ENCODE measurements at regions not wholly inside any gene's neighbourhood (a gene's known extent, or its start where the extent isn't known, plus 50 kb on each side); places are given as distances from the start of the nearest gene placed in this dataset.
"Not testable (repeated sequence)": the region's sequence is repeated elsewhere in the genome, so short reads cannot be mapped to it uniquely, and the experiment has no call there.

DNA sequence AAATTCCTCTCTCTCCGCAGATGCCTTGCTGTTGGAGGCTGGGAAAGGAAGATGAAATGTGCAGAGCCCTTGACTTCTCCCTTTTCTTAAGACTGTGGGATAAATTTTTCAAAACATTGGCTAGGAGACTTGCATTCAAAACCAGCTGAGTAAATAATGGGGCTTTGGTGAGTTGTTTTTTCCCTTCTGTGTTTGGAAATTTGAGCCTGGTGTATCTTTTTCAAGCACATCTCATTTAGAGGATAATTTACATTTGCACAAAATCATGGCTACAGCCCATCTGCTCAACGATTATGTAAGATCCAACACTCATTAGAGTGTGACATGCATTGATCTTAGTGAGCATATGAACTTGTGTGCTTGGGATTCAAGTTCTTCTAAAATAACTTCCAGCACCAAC, 112.1 kb upstream of the ATP8B1 start:
- no peak for DNase-seq

DNA sequence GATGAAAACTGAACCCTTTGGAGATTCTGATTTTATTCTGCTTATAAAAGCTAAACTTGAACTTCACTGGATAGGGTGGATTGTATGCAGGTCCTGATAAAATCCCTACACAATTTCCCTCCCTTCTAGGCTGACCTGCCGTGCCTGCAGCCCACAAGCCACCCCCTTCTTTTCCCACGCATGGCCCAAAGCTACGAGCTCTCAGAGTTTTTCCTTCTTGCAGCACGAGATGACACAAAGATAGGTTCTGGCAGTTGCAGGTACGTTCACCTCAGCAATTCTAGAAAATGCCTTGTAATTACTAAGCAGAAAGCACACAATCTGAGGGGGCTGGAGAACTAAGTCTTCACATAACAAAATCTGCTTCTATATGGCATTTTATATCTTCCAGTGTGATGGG, 110.6 kb upstream of the ATP8B1 start:
- DNase-seq, result no peak

DNA sequence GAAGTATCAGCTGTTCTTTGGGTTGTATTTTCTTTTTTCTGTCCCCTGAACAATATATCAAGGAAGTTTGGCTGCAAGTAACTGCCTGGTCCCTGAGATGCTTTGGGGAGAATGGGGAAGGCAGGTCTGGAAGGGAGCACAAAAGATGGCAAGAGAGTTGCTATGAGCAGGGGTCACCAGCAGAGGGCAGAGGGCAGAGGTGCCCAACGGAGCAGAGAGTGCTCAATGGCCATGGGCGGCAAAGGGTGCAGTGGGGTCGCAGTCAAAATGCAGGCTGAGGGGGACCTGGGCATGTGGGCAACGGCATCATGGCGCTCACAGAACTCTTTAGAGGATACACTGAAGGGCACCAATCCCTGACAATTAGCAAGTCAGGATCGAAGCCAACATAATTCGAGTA, 107.7 kb upstream of the ATP8B1 start:
- no peak for DNase-seq

DNA sequence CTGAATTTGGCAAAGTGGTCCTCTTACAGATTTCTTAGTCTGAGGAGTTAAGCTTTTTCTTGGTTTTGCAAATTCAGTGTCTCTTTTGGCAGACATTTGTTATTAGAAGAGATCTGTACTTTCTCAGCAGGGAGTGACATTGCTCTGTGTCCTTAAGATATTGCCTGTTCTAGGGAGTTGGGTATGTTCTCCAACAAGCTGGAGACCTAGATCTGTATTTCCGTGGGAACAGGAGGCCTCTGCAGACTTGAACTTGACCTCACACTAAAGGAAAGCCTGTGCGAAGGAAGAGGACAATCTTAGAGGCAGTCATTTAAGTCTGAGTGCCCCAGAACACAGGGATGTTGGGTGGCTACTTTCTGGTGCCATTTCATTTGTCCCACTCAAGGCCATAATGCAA, 107.0 kb upstream of the ATP8B1 start:
- no peak for DNase-seq

DNA sequence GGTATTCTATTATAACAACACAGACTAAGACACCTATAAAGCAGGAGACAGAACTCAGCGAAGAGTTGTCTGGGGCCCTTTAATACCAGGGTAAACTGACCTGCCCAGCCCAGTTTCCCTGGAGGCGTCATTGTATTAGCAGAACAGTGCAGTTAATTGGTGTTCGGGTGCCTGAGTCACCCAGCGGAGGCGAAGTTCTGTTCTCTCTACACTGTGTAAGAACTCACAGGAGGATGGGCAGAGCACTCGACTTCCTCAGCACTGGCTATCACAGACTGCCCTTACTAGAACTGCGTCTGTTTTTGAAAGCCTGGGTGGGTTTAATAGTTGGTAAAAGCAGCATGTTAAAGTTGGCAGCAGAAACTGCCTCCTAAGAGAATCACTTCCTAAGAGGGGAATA, 106.5 kb upstream of the ATP8B1 start:
- DNase-seq, result no peak

DNA sequence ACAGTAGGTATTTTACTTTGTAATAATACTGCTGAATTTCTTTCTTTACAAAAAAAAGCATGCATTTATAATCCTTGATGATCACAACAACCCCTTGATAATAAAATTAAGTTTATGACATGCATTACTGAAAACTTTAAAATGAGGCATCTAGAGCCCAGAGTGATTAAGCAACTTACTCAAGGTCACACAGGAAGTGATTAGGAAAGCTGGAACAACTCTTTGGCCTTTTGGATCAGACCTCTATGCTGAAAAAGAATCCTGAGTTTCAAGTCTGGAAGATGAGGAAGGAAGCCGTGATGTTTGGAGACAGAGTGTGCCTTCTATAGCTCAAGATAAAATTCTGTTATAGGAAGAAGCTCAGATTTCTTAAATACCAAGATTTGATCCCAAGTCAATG, 105.0 kb upstream of the ATP8B1 start:
- no peak for DNase-seq

DNA sequence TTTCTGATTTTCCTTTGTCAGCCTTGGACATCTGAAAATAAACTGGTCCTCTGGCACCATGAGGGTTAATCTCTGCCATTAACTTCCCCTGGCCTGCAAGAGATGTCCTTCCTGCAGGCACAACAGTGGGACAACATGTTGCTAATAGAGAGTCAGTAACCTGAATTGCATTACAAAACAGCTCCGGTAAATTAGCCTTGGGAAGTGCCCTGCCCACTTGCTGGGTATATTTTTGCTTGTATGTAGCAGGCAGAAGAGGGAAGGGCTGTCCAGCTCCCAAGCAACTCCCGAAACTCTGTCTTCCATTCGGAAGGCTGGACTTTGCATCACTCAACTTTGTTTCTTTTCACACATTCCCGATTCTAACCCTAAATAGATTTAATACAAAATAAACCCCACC, 104.4 kb upstream of the ATP8B1 start:
- DNase-seq, result no peak

DNA sequence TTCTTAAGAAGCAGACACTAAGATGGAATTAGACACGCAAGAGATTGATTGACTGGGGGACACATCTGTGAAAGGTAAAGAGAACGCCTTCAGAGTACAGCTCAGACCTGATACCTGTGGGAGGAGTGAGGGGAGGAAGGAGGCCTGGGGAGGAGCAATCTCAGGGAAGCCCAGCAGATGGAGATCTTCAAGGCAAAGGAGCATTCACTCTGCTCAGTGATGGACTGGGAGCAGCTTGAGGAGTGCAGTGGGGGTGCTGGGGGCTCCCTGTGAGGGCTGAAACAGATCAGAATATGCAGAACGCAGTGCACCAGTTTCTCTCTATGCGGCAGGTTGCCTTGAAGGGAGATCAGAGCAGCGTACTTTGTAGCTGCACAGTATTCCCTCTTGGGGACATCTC, 103.7 kb upstream of the ATP8B1 start:
- DNase-seq, result no peak

DNA sequence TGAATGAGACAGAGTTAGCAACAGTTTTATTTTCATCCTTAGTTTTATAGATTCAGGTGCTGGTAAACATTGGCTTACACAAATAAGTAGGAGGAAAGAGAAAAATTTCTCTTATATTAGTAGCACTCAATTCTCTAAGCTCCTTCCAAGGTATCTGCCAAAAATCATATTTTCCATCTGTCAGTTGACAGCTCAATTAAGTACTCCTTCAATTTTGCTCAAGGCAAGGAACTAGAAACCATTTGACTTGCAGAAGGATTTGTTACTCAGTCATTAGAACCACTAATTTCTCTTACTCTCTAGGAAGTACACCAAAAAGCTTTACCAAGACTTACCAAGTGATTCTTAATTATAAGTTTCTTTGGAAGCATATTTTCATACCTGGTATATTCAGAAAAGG, 101.4 kb upstream of the ATP8B1 start:
- DNase-seq, result no peak

DNA sequence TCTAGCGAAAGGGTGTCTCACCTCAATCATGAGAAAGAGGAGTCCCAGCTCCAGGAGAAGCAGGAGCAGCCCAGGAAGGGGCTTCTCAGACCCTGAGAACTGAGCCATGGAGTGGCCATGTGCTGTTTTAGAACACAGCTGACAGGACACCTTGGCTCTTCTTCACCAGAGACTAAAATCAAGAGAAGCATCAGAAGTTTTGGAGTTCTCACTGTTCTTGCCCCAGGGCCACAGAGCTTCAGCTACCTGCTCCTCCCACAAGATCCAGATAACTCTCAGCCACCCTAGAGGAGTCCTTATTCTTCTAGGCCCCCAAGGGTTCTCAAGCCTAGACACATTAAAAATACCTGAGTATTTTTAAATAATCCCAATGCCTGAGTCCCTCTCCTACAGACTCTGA, 99.6 kb upstream of the ATP8B1 start:
- no peak for DNase-seq

DNA sequence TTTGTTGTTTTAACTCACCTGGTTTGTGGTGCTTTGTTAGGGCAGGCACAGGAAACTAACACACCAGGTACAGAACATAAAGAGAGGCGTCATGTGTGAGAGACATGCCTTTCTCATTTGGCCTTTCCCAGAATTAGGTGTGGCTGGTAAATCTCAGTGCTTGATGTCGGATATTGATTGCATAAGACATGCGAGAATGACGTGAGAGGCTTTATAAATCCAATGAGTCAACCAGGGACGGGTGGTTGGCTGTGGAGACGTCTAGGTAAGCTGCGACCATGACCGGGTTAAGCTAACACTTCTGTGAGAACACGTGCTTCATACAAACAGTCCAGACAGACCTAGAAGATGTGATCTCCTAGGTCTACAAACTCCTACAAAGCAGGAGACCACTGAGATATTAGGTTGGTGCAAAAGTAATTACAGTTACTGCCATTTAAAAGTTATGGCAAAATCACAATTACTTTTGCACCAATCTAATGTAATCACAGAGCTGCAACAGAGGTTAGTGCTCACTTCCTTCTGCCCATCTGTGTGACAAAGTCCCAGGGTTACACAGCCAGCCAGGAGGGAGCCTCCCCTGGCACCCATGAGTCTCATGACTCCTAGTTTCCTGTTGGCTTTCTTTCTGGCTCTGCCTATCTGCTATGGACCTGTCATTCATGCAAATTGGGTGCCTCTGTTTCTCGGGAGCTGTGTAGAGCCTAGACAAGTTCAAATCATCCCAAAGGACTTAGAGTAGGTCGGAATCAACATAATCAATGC, 98.9 kb upstream of the ATP8B1 start:
- DNase-seq, result no peak

DNA sequence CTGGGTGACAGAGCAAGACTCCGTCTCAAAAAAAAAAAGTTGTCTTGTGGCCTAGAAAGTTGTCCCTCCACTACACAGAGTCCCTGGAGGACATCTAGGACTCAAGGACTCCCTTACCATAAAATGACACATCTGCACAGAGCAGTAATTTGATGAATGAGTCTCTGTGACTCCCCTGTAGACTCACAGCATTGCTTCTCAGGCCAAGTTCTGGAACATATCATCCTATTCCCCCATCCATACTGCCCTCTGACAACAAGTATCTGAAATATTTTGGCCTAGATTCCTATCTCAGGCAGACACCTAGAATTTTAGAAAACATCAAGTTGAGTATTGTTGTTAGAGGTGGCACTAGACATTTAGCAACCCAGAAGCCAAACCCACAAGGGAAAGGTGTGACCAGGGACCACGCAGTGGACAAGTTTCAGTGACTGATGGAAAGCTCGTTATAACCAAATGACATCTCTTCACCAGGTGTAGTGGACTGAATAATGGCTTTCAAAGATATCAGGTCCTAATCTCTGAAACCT, 97.9 kb upstream of the ATP8B1 start:
- DNase-seq, result no peak

DNA sequence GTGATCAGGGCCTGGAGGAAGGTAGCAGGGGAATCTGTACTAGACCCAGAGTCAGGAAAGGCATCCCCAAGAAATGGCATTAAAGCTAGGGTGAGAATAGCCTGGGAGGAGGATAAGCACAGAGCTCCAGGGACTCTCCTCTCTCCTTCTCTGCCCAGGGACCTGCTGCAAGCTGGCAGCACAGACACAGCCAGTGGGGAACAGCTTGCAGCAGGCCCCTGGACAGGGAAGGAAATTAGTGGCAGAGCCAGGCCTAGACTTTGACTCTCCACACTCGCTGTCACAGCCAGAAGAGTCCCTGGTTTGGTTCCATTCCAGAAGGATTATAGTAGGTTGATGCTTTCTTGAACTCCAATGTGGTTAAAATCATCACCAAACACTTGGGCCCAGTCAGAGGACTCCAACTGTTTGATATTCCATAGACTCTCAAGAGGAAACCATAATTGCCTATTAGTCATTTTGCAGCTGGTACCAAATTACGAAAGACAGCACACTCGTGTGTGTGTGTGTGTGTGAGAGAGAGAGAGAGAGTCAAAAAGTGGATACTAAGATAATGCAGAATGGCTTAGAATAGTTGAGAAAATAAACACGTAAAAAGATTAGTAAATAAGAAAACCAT, 95.5 kb upstream of the ATP8B1 start:
- DNase-seq, result no peak

DNA sequence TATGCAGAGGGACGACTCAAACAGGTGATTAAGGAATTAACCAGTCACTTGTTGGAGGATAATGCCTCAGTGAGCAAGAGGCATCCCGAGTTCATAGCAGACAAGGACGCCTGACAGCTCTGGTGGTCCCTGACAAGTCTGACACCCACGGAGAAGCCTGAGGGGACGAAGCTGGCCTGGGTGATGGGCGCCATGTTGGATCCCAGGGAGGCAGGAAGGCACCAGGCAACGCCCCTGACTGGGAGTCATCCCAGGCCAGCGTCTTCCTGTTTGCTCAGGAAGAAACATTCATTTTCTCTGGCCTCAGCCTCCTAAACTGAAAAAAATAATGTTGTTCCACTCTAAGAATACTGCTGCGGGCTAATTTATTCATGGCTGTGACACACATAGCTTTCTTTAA, 92.1 kb upstream of the ATP8B1 start:
- DNase-seq, result no peak

DNA sequence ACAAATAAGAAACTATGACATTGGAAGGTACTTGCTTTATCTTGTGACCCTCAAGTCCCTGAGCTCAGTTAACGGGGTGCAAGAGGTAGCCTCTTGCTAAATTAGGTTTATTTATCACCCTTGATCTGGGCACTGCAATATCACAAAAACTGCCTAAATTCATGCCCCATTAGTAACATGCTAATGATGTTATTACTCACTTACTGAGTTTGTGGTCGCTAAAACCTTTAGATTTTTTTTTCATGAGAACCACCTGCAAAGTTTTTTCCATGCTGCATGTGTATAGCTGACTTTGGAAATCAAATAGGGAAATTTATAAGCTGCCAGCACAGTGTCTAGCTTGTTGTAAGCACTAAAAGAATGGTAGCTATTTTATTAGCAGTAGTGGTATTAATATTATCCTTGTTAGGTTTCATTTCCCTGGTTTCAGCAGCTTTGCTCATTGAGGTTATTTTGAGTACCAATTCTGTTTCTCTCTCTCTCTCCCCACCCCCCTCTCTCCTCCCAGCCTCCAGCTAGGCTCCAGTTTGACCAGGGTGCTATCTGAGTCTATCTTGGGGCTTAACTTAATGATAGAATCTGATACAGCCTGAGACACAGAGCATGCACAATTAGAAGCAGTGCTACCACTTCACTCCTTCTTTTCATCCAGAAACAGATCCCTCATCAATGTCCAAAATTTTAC, 88.7 kb upstream of the ATP8B1 start:
- no peak for DNase-seq

DNA sequence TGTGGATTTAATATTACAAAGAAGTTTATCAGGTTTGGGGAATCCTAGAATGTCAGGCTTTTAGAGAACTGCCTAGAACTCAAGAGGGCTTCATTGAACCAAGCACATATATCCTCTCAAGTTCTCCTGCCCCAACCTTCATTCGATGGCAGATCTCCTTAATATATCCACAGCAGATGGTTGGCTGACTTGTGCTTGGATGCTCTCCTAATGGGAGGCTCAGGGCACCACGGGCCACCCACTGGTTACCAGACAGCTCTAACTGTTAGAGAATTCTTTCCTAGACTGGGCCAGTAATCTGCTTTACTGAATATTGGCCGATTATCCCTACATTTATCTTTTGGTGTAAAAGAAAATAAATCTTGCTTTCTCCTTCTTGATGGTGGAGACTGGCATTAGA, 87.2 kb upstream of the ATP8B1 start:
- DNase-seq, result no peak

DNA sequence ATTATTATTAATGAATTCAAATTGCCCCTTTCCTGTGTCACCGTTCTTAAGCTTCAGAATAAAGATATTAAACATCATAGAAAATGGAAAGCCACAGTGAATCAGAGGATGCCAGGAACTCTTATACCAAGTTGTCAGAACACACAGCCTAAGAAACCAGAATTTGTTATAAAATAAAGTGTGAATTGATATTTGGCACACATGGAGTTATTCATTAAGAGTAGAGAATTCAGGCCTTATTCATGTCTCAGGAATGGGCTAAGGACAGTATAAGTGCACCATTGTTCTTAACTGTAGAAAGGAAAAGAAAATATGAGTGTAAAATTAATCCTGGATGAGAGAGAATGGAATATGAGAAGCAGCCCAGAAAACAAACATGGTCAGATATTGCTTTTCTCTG, 86.7 kb upstream of the ATP8B1 start:
- no peak for DNase-seq

DNA sequence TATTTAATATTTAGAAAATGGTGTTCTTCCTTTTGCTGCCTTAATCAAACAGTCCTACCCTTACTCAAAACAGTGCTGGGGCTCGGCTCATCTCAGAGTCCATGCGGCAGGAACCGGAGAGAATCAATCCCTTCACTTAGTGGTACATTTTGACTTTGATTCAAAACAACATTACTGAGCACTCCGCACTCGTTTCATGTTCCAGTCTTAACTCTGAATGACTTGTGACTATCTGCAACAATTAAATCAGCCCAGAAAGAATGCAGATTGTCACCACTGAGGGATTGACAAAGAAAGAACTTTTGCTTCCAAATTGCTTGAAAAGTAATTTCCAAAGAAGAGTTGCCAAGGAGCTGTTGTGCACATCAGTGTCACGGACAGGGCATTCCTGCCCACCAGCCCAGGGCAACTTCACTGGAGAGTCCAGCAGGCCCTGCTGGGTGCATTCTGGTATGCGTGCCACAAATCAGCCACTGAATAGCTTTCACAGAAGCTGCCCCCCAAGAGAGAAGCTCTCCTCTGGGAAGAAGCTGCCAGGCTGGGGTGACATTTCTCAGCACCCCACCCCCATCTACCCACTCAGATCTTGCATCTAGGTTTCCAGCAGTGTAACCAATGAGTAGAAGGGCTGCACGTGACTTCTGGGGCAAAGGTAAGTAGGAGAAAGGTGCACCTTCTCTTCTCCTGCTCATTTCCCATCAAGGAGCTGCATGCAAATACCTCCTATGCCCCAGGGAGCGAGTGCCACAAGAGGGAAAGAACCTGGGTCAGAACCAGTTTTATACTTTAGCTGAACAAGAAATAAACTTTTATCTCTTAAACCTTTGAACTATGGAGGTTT, 84.6 kb upstream of the ATP8B1 start:
- DNase-seq, result no peak

DNA sequence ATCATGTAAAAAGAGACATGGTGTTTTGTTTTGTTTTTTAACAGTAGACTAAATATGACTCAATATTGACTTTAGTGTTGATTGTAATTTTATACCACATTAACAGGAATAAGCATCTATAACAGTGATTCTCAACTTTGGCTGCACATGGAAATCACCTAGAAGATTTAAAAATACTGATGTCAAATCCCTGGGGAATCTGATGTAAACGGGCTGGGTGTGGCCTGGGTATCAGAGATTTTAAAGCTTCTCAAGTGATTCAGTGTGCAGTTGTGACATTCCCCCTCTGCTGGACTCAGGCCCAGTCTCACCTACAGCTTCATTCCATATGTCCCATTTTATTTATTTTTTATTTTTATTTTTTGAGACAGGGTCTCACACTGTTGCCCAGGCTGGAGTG, 82.8 kb upstream of the ATP8B1 start:
- no peak for DNase-seq

DNA sequence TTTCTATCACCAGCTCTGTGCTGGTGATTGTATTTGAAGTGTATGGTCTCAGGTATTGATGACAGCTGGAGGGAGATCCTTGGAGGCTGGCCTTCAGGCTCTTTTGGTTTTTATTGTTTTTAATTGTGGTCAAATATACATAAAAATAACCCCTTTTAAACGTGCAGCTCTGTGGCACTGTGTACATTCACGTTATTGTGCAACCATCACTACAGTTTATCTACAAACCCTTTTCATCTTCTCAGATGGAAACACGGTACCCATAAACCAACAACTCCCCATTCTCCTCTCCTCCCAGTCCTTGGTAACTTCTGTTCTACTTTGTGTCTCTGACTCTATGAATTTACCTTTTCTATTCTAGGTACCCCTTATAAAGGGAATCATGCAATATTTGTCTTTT, 79.3 kb upstream of the ATP8B1 start:
- DNase-seq, result no peak

DNA sequence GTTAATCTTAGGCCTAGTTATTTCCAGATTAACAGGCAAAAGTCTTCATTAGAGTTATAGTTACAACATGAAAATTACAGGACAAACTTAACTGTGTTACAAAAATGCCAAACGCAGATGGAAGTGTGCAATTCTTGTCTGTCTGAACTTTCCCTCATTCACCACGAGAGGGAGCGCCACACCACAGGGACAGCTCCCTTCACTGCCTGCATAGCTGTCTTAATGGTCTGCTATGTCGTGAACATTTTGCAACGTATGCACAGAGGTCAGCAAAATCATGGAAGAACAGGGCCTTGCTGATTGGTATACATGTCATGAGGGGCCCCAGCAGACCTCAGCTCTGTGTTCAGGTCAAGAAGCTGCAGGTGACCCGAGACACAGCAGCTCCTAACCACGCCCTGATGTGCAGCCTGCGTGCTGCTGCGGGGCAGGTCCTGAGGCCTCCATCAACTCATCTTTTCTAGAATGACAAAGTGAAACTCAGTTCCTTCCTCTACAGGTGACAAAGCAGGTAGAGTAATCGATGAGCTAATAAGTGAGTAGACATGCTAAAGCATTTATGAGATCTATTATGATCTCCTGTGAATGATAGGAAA, 78.8 kb upstream of the ATP8B1 start:
- peak; percentile 67 to 68 for DNase-seq

DNA sequence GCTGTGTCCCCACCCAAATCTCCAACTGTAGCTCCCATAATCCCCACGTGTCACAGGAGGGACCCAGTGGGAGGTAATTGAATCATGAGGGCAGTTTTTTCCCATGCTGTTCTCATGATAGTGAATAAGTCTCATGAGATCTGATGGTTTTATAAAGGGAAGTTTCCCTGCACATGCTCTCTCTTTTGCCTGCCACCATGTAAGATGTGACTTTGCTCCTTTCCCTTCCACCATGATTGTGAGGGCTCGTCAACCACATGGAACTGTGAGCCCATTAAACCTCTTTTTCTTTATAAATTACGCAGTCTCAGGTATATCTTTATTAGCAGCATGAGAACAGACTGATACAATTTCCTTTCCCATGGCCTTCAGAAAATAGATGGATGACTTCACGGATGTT, 76.8 kb upstream of the ATP8B1 start:
- DNase-seq, result not testable (repeated sequence)

DNA sequence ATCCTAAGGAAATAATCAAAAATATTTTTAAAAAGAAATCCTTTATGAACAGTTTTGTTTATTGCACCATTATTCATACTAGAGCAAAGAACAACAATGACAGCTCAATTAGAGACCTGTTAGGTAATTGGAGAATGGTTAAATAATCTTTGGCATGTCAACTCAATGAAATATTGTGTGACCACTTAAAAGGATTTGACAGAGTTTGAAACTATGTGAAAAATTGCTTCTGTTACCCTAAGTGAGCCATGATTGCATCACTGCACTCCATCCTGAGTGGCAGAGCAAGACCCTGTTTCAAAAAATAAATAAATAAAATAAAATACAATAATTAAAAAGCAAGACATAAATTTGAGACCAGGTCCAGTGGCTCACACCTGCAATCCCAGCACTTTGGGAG, 66.1 kb upstream of the ATP8B1 start:
- no peak for DNase-seq
